SU-DHL-6 (cell line): ENCODE measurements at regions not wholly inside any gene's neighbourhood (a gene's known extent, or its start where the extent isn't known, plus 50 kb on each side); places are given as distances from the start of the nearest gene placed in this dataset.

Experiments
- H2AFZ ChIP-seq: fragments of 200-600 bp; sonication (generic); 2 replicates; pipeline ENCODE4 v1.6.1; 2014; ENCODE audit warnings: low read depth, mild to moderate bottlenecking, moderate library complexity, mixed read lengths, antibody characterized with exemption, low read length; ENCODE audit not compliant: severe bottlenecking
- H3F3A ChIP-seq: fragments of 200-600 bp; shearing (Covaris generic); 2 replicates; pipeline ENCODE4 v1.6.0; 2016; ENCODE audit warnings: antibody characterized with exemption, mild to moderate bottlenecking; ENCODE audit not compliant: insufficient read depth
- H3K27ac ChIP-seq: fragments of 200-600 bp; sonication (generic); 2 replicates; pipeline ENCODE4 v1.5.1; 2016; ENCODE audit warnings: low read depth, mild to moderate bottlenecking, low read length, moderate library complexity, mixed read lengths
- H3K27me3 ChIP-seq: fragments of 200-600 bp; sonication (generic), shearing (Covaris generic); 2 replicates; pipeline ENCODE4 v1.6.0; 2014; ENCODE audit warnings: mild to moderate bottlenecking, low read length
- H3K36me3 ChIP-seq: fragments of 200-600 bp; sonication (generic); 2 replicates; pipeline ENCODE4 v1.6.1; 2014; ENCODE audit warnings: mild to moderate bottlenecking, low read length, mixed read lengths
- H3K4me2 ChIP-seq: fragments of 300-600, 200-600 bp; shearing (Covaris generic), sonication (generic); 2 replicates; pipeline ENCODE4 v1.6.0; 2014; ENCODE audit warnings: low read length, low read depth, mild to moderate bottlenecking; ENCODE audit not compliant: poor library complexity, severe bottlenecking
- H3K4me3 ChIP-seq: fragments of 200-600 bp; sonication (generic); 2 replicates; pipeline ENCODE4 v1.5.1; 2014; ENCODE audit warnings: antibody characterized with exemption, low read length, mild to moderate bottlenecking, mixed read lengths; ENCODE audit not compliant: insufficient read depth, poor library complexity, severe bottlenecking
- H3K79me2 ChIP-seq: fragments of 200-600 bp; sonication (generic); 2 replicates; pipeline ENCODE4 v1.6.1; 2014; ENCODE audit warnings: mild to moderate bottlenecking, low read length, moderate library complexity; ENCODE audit not compliant: insufficient read depth
- H3K9ac ChIP-seq: fragments of 200-600 bp; sonication (generic); 2 replicates; pipeline ENCODE4 v1.7.0; 2014; ENCODE audit warnings: mild to moderate bottlenecking, low read length
- H3K9me2 ChIP-seq: fragments of 200-600 bp; sonication (generic); replicated peaks from 2 replicates; pipeline ENCODE4 v1.6.1; 2014; ENCODE audit warnings: low read length; ENCODE audit not compliant: insufficient read depth
- H3K9me3 ChIP-seq: fragments of 200-600 bp; sonication (generic); 2 replicates; pipeline ENCODE4 v1.6.1; 2014; ENCODE audit warnings: low read length, mixed read lengths; ENCODE audit not compliant: insufficient read depth
- H4K20me1 ChIP-seq: fragments of 200-600 bp; sonication (generic); 2 replicates; pipeline ENCODE4 v1.6.1; 2014; ENCODE audit warnings: low read depth, mild to moderate bottlenecking, antibody characterized with exemption, low read length, moderate library complexity, mixed read lengths
- CTCF ChIP-seq: fragments of 200-600 bp; sonication (generic); IDR thresholded peaks from one replicate; pipeline ENCODE4 v1.5.1; 2017; ENCODE audit warnings: antibody characterized with exemption, mild to moderate bottlenecking, low read length, moderate library complexity; ENCODE audit not compliant: insufficient read depth, poor library complexity, severe bottlenecking
- EZH2phosphoT487 ChIP-seq: fragments of 200-600 bp; sonication (generic), shearing (Covaris generic); conservative IDR thresholded peaks from 2 replicates; pipeline ENCODE4 v1.6.1; 2018; ENCODE audit warnings: mild to moderate bottlenecking, antibody characterized with exemption, low read length, moderate library complexity, mixed read lengths

- Histone ChIP-seq H3K4me3 (no peak overlapping the region), H3K9ac (no peak overlapping the region), H4K20me1 (no peaks in the 10 kb centered on the region), H3K27ac (no peak overlapping the region), H3F3A (no peaks in the 10 kb centered on the region), H3K79me2 (no peaks in the 10 kb centered on the region), H3K9me3 (no peaks in the 10 kb centered on the region), H3K4me2 (no peak overlapping the region), H3K36me3 (no peaks in the 10 kb centered on the region), H3K27me3 (no peaks in the 10 kb centered on the region), H2AFZ (no peak overlapping the region), H3K9me2 (no peaks in the 10 kb centered on the region)
- TF ChIP-seq EZH2phosphoT487 (no peak), CTCF (no peak)
These were observed 189.7 kb downstream of the ATPSCKMT start for GRCh38 chr5:10059980-10060379.

- Histone ChIP-seq H3K27me3 (no peaks in the 10 kb centered on the region), H3K36me3 (no peaks in the 10 kb centered on the region), H3K9me2 (no peaks in the 10 kb centered on the region), H4K20me1 (no peaks in the 10 kb centered on the region), H3K9ac (no peak overlapping the region), H2AFZ (no peak overlapping the region), H3K4me2 (no peak overlapping the region), H3K79me2 (no peaks in the 10 kb centered on the region), H3K4me3 (no peak overlapping the region), H3F3A (no peaks in the 10 kb centered on the region), H3K9me3 (no peaks in the 10 kb centered on the region), H3K27ac (no peak overlapping the region)
- TF ChIP-seq CTCF (no peak), EZH2phosphoT487 (no peak)
These were observed 190.1 kb downstream of the ATPSCKMT start for GRCh38 chr5:10059556-10059955.

GRCh38 chr5:10057356-10057755 lies 192.3 kb downstream of the ATPSCKMT start:
- TF ChIP-seq EZH2phosphoT487 (no peak), CTCF (no peak)
- H3K27ac ChIP-seq, result no peak overlapping the region
- H3K9me3 ChIP-seq, result no peaks in the 10 kb centered on the region
- no peaks in the 10 kb centered on the region for H3K79me2 ChIP-seq
- no peaks in the 10 kb centered on the region for H3F3A ChIP-seq
- H2AFZ ChIP-seq, result no peak overlapping the region
- H4K20me1 ChIP-seq, result no peaks in the 10 kb centered on the region
- no peak overlapping the region for H3K9ac ChIP-seq
- H3K36me3 ChIP-seq, result no peaks in the 10 kb centered on the region
- no peaks in the 10 kb centered on the region for H3K9me2 ChIP-seq
- no peak overlapping the region for H3K4me2 ChIP-seq
- H3K27me3 ChIP-seq, result no peaks in the 10 kb centered on the region
- H3K4me3 ChIP-seq, result no peak overlapping the region
